ENCODE measurements at regions not wholly inside any gene's neighbourhood (a gene's known extent, or its start where the extent isn't known, plus 50 kb on each side); places are given as distances from the start of the nearest gene placed in this dataset.

- DNase-seq, result no peak
Measured at GRCh38 chr18:24840051-24840450, 379.6 kb downstream of the HRH4 start.

- DNase-seq, result no peak
Measured at GRCh38 chr18:24840640-24841039, 380.2 kb downstream of the HRH4 start.

GRCh38 chr18:24841536-24841935, 381.1 kb downstream of the HRH4 start:
- no peak for DNase-seq

- DNase-seq, result no peak
Measured at GRCh38 chr18:24843123-24843522, 382.7 kb downstream of the HRH4 start.

GRCh38 chr18:24846138-24846537, 385.7 kb downstream of the HRH4 start:
- no peak for DNase-seq

- no peak for DNase-seq
Measured at GRCh38 chr18:24850532-24850931, 390.1 kb downstream of the HRH4 start.

- no peak for DNase-seq
Measured at GRCh38 chr18:24853076-24853475, 392.6 kb downstream of the HRH4 start.

- DNase-seq, result no peak
Measured at GRCh38 chr18:24860978-24861680, 400.7 kb downstream of the HRH4 start.

GRCh38 chr18:24862201-24862816, 401.9 kb downstream of the HRH4 start:
- no peak for DNase-seq

GRCh38 chr18:24868311-24868710, 407.9 kb downstream of the HRH4 start:
- no peak for DNase-seq

GRCh38 chr18:24868760-24869237, 408.4 kb downstream of the HRH4 start:
- DNase-seq, result no peak

- no peak for DNase-seq
Measured at GRCh38 chr18:24869285-24869684, 408.8 kb downstream of the HRH4 start.

- DNase-seq, result no peak
Measured at GRCh38 chr18:24875286-24875685, 414.8 kb downstream of the HRH4 start.

GRCh38 chr18:24875777-24876176, 415.3 kb downstream of the HRH4 start:
- DNase-seq, result no peak

GRCh38 chr18:24876266-24876665, 415.8 kb downstream of the HRH4 start:
- DNase-seq, result no peak

GRCh38 chr18:24877066-24877465, 416.6 kb downstream of the HRH4 start:
- no peak for DNase-seq

- DNase-seq, result no peak
Measured at GRCh38 chr18:24877546-24877945, 417.1 kb downstream of the HRH4 start.

- peak in 1 of 2 experiments; percentile 24 for DNase-seq
Measured at GRCh38 chr18:24878289-24878688, 417.9 kb downstream of the HRH4 start.

GRCh38 chr18:24885276-24885675, 424.8 kb downstream of the HRH4 start:
- DNase-seq, result no peak

- no peak for DNase-seq
Measured at GRCh38 chr18:24894880-24895279, 434.4 kb downstream of the HRH4 start.

GRCh38 chr18:24897461-24897860, 437.0 kb downstream of the HRH4 start:
- no peak for DNase-seq

GRCh38 chr18:24910221-24910620, 441.7 kb downstream of the ZNF521 start:
- no peak for DNase-seq

GRCh38 chr18:24913507-24914170, 438.3 kb downstream of the ZNF521 start:
- peak in 1 of 2 experiments; percentile 35 for DNase-seq

- DNase-seq, result no peak
Measured at GRCh38 chr18:24914171-24914525, 437.8 kb downstream of the ZNF521 start.

Measured in cerebellar nuclear complex (tissue), 1 donor.